ENCODE measurements at regions not wholly inside any gene's neighbourhood (a gene's known extent, or its start where the extent isn't known, plus 50 kb on each side); places are given as distances from the start of the nearest gene placed in this dataset.

DNA sequence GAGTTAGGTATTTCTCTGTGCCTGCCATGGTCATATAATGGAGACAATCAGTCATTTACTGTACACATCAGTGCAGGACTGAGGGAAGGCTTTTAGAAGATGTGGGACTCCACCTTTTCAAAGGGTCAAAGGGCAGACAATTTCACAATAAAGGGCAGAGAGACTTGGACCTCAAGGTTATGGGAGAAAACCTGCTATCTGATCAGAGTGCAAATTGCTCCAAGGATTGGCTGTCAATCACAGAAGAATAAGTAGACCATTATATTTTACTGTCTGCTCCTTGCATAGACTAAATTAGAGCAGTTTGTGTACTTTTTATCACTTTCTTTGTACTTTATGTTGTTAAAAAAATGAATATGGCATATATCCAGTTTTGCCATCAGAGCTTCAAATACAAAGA is 314.9 kb upstream of the ATP11B start:
- no peak overlapping the region for H3K4me3 ChIP-seq (ENCODE audit: low read depth, low read length, poor library complexity, severe bottlenecking)
- TF ChIP-seq, protein P1, sequence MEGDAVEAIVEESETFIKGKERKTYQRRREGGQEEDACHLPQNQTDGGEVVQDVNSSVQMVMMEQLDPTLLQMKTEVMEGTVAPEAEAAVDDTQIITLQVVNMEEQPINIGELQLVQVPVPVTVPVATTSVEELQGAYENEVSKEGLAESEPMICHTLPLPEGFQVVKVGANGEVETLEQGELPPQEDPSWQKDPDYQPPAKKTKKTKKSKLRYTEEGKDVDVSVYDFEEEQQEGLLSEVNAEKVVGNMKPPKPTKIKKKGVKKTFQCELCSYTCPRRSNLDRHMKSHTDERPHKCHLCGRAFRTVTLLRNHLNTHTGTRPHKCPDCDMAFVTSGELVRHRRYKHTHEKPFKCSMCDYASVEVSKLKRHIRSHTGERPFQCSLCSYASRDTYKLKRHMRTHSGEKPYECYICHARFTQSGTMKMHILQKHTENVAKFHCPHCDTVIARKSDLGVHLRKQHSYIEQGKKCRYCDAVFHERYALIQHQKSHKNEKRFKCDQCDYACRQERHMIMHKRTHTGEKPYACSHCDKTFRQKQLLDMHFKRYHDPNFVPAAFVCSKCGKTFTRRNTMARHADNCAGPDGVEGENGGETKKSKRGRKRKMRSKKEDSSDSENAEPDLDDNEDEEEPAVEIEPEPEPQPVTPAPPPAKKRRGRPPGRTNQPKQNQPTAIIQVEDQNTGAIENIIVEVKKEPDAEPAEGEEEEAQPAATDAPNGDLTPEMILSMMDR (conservative IDR thresholded peaks at IDR 0.05; ENCODE audit: low read depth, low read length): no peak
- no peak for TF ChIP-seq EZH2 (IDR thresholded peaks at IDR 0.05; ENCODE audit: borderline replicate concordance, low read depth, low read length, poor library complexity, severe bottlenecking)
- peaks cover 6% of the 10 kb centered on the region for H3K4me1 ChIP-seq (ENCODE audit: insufficient read depth, low read length, poor library complexity, severe bottlenecking)
- H3K9me3 ChIP-seq (ENCODE audit: low read depth, low read length, poor library complexity, severe bottlenecking): no peaks in the 10 kb centered on the region
- H3K27me3 ChIP-seq (replicated peaks; ENCODE audit: insufficient read depth, low read depth, low read length, poor library complexity): no peaks in the 10 kb centered on the region
- no TSS peak for BruUV-seq (replicated peaks)
- ChIA-PET CTCF (no interaction called here), POLR2A (ENCODE audit: low non-redundant PET) (no interaction called here)
- H3K36me3 ChIP-seq (ENCODE audit: insufficient read depth, low read length, poor library complexity, severe bottlenecking): no peaks in the 10 kb centered on the region
- intact Hi-C loops (cut with micrococcal nuclease; ENCODE audit: unreplicated experiment): no loop called here
- no peak overlapping the region for H3K27ac ChIP-seq (ENCODE audit: low read depth, low read length, poor library complexity, severe bottlenecking)
- no peak for DNase-seq (ENCODE audit: low spot score)

DNA sequence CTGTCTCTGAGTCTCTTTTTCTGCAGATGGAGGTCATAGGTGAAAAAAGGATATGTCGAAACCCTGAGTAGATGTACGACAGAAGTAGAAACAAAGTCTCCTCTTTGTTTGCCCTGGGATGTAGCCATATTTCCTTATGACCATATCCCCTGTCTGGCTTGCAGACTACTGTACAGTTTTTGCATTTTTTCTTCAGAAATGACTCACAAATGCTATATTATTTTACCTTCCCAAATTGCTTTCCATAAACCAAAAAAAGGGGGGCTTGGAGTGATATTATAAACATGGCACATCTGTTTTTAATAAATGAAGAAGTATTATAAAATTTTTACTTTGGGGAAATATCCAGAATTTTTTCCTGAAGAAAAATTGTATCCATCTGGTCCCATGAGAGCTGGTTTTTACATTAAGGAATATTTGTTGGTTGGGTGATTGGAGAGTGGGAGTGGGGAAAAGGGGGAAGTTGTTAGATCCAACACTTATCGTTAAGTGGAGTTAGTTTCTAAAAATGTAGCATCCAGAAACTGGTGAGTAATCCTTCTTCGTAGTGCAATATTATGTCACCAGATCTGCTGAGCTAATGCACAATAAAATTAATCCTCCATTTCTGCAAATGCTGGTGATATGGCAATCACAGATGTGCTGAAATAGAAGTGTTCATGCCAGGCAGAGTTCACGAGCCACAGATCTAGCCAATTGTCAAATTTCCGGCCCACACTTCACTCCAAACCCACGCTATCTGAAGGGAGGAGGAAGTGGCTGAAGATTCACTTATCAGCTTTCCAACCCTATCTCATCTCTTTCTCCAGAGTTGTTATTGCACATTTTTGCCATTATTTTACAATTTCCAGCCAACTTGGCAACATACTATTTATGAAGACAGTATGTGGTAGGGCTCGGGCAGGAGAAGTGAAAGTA is 313.6 kb upstream of the ATP11B start:
- intact Hi-C loops (cut with micrococcal nuclease; ENCODE audit: unreplicated experiment): no loop called here
- BruUV-seq (replicated peaks): no TSS peak
- DNase-seq (ENCODE audit: low spot score): peak; percentile 51
- ChIA-PET CTCF (no interaction called here), POLR2A (ENCODE audit: low non-redundant PET) (no interaction called here)
- no peaks in the 10 kb centered on the region for H3K27me3 ChIP-seq (replicated peaks; ENCODE audit: insufficient read depth, low read depth, low read length, poor library complexity)
- H3K4me1 ChIP-seq (ENCODE audit: insufficient read depth, low read length, poor library complexity, severe bottlenecking): peaks cover 6% of the 10 kb centered on the region
- no peaks in the 10 kb centered on the region for H3K9me3 ChIP-seq (ENCODE audit: low read depth, low read length, poor library complexity, severe bottlenecking)
- H3K27ac ChIP-seq (ENCODE audit: low read depth, low read length, poor library complexity, severe bottlenecking): no peak overlapping the region
- no peak for TF ChIP-seq EZH2 (IDR thresholded peaks at IDR 0.05; ENCODE audit: borderline replicate concordance, low read depth, low read length, poor library complexity, severe bottlenecking)
- TF ChIP-seq, protein P1 (conservative IDR thresholded peaks at IDR 0.05; ENCODE audit: low read depth, low read length): no peak
- H3K36me3 ChIP-seq (ENCODE audit: insufficient read depth, low read length, poor library complexity, severe bottlenecking): no peaks in the 10 kb centered on the region
- no peak overlapping the region for H3K4me3 ChIP-seq (ENCODE audit: low read depth, low read length, poor library complexity, severe bottlenecking)

DNA sequence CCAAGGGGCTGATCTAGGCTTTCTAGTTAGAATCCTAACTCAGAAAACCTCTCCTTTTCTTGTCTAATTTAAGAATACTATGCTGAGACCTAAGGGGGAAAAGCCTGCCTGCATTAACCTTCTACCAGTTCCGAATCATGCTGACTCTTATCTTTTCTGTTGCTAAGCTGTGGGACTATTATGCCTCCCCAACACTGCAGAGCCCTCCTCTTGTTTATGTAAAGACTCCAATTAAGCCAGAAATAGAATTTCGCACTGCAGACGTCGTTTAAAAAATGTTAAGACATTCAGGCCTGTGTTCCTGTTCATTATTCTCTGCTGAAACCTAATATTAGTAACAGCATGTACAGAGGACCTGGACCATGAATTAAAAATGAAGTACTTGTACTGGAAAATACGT is 310.6 kb upstream of the ATP11B start:
- no TSS peak for BruUV-seq (replicated peaks)
- CTCF ChIA-PET: no interaction called here

More for the DNA sequence above, 310.6 kb upstream of the ATP11B start:
- no peak overlapping the region for H3K4me3 ChIP-seq (ENCODE audit: low read depth, low read length, poor library complexity, severe bottlenecking)
- peaks cover 19% of the 10 kb centered on the region for H3K4me1 ChIP-seq (ENCODE audit: insufficient read depth, low read length, poor library complexity, severe bottlenecking)
- POLR2A ChIA-PET (ENCODE audit: low non-redundant PET): no interaction called here
- intact Hi-C loops (cut with micrococcal nuclease; ENCODE audit: unreplicated experiment): no loop called here
- no peak for TF ChIP-seq EZH2 (IDR thresholded peaks at IDR 0.05; ENCODE audit: borderline replicate concordance, low read depth, low read length, poor library complexity, severe bottlenecking)
- TF ChIP-seq, protein P1 (conservative IDR thresholded peaks at IDR 0.05; ENCODE audit: low read depth, low read length): no peak
- no peaks in the 10 kb centered on the region for H3K27me3 ChIP-seq (replicated peaks; ENCODE audit: insufficient read depth, low read depth, low read length, poor library complexity)
- DNase-seq (ENCODE audit: low spot score): no peak
- no peaks in the 10 kb centered on the region for H3K9me3 ChIP-seq (ENCODE audit: low read depth, low read length, poor library complexity, severe bottlenecking)
- no peaks in the 10 kb centered on the region for H3K36me3 ChIP-seq (ENCODE audit: insufficient read depth, low read length, poor library complexity, severe bottlenecking)
- no peak overlapping the region for H3K27ac ChIP-seq (ENCODE audit: low read depth, low read length, poor library complexity, severe bottlenecking)
